Testis (tissue), 2 donors: ENCODE measurements at regions not wholly inside any gene's neighbourhood (a gene's known extent, or its start where the extent isn't known, plus 50 kb on each side); places are given as distances from the start of the nearest gene placed in this dataset.

Source experiments
- DNase-seq: peaks from one replicate; pipeline ENCODE4 v3.0.0-alpha.2; 2019
- H3K27ac ChIP-seq, 2 donors: fragments of 200-600 bp; sonication (generic); one replicate each; pipeline ENCODE4 v1.5.1; 2019
- H3K27me3 ChIP-seq: fragments of 200-600 bp; sonication (generic); one replicate; pipeline ENCODE4 v1.5.1; 2019
- H3K36me3 ChIP-seq: fragments of 200-600 bp; sonication (generic); one replicate; pipeline ENCODE4 v1.5.1; 2017; ENCODE audit warnings: low read depth; ENCODE audit errors: missing control alignments
- H3K4me1 ChIP-seq: fragments of 200-600 bp; sonication (generic); one replicate; pipeline ENCODE4 v1.5.1; 2019
- H3K4me3 ChIP-seq, 2 donors: fragments of 200-600 bp; sonication (generic); one replicate each; pipeline ENCODE4 v1.5.1; 2017 to 2019
- H3K9me3 ChIP-seq: fragments of 200-600 bp; sonication (generic); one replicate; pipeline ENCODE4 v1.5.1; 2017
- POLR2A ChIP-seq: fragments of 450-650 bp; IDR thresholded peaks from one replicate; pipeline ENCODE4 v1.6.1; 2017; ENCODE audit warnings: antibody characterized with exemption, mild to moderate bottlenecking, moderate library complexity
- WGBS, 2 donors: methylation state at CpG; one replicate each; pipeline ENCODE4 v1.1.5; 2018; 5-methylcytosine and 5-hydroxymethylcytosine counted together
- intact Hi-C: fragments of 100-400 bp; cut with DNase I; formaldehyde crosslinking; loops from one replicate; pipeline ENCODE4 v1.15.1; 2023; ENCODE audit warnings: low total_unique reads
- TF ChIP-seq, protein P1 (sequence below), 3 experiments: fragments of 450-650 bp in 2 of 3; fragments of 200-600 bp in 1 of 3; sonication (generic) in 1 of 3; IDR thresholded peaks; one replicate each; pipeline ENCODE4 v1.5.1; 2016 to 2019; ENCODE audit warnings: antibody characterized with exemption in 3 of 3, mild to moderate bottlenecking in 2 of 3, moderate library complexity in 1 of 3

DNA sequence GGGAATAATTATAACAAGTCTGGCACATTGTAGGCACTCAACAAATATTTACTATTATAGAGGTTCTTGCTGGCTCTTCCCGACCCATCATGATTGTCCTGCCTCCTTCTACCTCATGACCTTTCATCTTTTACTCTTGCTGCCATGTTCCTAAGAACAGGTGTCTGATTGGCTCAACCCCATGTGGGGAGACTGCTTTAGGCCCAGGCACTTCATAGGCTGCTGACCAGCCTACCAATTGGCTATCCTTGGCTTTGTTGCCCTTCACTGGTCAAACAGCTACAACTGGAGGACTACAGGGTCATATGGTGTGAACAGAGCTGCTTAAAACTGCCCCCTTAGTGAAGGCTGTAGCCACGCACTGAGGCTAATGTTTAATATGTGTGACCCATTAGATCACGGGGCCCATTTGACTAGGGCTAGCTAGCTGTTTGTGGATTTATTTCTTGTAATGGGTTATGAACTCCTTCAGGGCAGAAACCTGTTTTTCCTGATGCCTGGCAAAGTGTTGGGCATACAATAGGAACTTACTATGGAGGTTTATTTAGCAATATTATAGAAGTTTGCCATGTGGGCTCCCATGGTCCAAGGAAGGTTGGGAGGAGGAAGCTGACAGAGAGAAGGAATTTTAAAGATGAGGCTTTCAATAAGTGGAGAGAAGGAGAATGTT is 239.9 kb upstream of the TBC1D5 start:
- no peak for DNase-seq
- WGBS, 2 donors, result 97 to 98% methylated on average over 3 of the region's 3 CpGs
- Histone ChIP-seq H3K27me3 (no peaks in the 10 kb centered on the region), H3K9me3 (no peaks in the 10 kb centered on the region), H3K27ac (no peak overlapping the region), H3K4me1 (no peaks in the 10 kb centered on the region), H3K4me3 (no peak overlapping the region), H3K36me3 (no peaks in the 10 kb centered on the region)
- intact Hi-C loops, result no loop called here
- TF ChIP-seq, protein P1, sequence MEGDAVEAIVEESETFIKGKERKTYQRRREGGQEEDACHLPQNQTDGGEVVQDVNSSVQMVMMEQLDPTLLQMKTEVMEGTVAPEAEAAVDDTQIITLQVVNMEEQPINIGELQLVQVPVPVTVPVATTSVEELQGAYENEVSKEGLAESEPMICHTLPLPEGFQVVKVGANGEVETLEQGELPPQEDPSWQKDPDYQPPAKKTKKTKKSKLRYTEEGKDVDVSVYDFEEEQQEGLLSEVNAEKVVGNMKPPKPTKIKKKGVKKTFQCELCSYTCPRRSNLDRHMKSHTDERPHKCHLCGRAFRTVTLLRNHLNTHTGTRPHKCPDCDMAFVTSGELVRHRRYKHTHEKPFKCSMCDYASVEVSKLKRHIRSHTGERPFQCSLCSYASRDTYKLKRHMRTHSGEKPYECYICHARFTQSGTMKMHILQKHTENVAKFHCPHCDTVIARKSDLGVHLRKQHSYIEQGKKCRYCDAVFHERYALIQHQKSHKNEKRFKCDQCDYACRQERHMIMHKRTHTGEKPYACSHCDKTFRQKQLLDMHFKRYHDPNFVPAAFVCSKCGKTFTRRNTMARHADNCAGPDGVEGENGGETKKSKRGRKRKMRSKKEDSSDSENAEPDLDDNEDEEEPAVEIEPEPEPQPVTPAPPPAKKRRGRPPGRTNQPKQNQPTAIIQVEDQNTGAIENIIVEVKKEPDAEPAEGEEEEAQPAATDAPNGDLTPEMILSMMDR (IDR thresholded peaks at IDR 0.05), result no peak
- TF ChIP-seq POLR2A, result no peak

GRCh38 chr3:17980863-17981262 is 238.4 kb upstream of the TBC1D5 start:
- TF ChIP-seq, protein P1 (IDR thresholded peaks at IDR 0.05), result no peak
- no peak for TF ChIP-seq POLR2A
- DNase-seq, result no peak
- H3K27me3 ChIP-seq, result no peaks in the 10 kb centered on the region
- no peaks in the 10 kb centered on the region for H3K9me3 ChIP-seq
- no peaks in the 10 kb centered on the region for H3K4me1 ChIP-seq
- WGBS, 2 donors, result 70 to 91% methylated on average over 2 of the region's 2 CpGs
- intact Hi-C loops, result no loop called here
- no peaks in the 10 kb centered on the region for H3K36me3 ChIP-seq
- H3K4me3 ChIP-seq, result no peak overlapping the region
- H3K27ac ChIP-seq, result no peak overlapping the region

GRCh38 chr3:17979911-17980310 is 237.5 kb upstream of the TBC1D5 start:
- DNase-seq, result no peak
- H3K36me3 ChIP-seq, result no peaks in the 10 kb centered on the region
- H3K4me3 ChIP-seq, result no peak overlapping the region
- TF ChIP-seq, protein P1 (IDR thresholded peaks at IDR 0.05), result no peak
- TF ChIP-seq POLR2A, result no peak
- intact Hi-C loops, result no loop called here
- 83 to 86% methylated on average over 3 of the region's 3 CpGs for WGBS, 2 donors
- no peaks in the 10 kb centered on the region for H3K27me3 ChIP-seq
- no peaks in the 10 kb centered on the region for H3K9me3 ChIP-seq
- no peak overlapping the region for H3K27ac ChIP-seq
- no peaks in the 10 kb centered on the region for H3K4me1 ChIP-seq

GRCh38 chr3:17979252-17979651 is 236.8 kb upstream of the TBC1D5 start:
- no peaks in the 10 kb centered on the region for H3K27me3 ChIP-seq
- TF ChIP-seq, protein P1 (IDR thresholded peaks at IDR 0.05), result no peak
- no peak for TF ChIP-seq POLR2A
- H3K9me3 ChIP-seq, result no peaks in the 10 kb centered on the region
- intact Hi-C loops, result no loop called here
- H3K4me1 ChIP-seq, result no peaks in the 10 kb centered on the region
- no peak overlapping the region for H3K27ac ChIP-seq
- H3K36me3 ChIP-seq, result no peaks in the 10 kb centered on the region
- no peak for DNase-seq
- WGBS, 2 donors, result 66 to 76% methylated on average over 2 of the region's 2 CpGs
- H3K4me3 ChIP-seq, result no peak overlapping the region

- Histone ChIP-seq H3K4me1 (no peaks in the 10 kb centered on the region), H3K27me3 (no peaks in the 10 kb centered on the region), H3K36me3 (no peaks in the 10 kb centered on the region), H3K9me3 (no peaks in the 10 kb centered on the region), H3K4me3 (no peak overlapping the region), H3K27ac (no peak overlapping the region)
- DNase-seq, result no peak
- 84 to 85% methylated on average over 1 of the region's 1 CpG for WGBS, 2 donors
- intact Hi-C loops, result no loop called here
- TF ChIP-seq POLR2A, result no peak
- TF ChIP-seq, protein P1 (IDR thresholded peaks at IDR 0.05), result no peak
These were observed 231.9 kb upstream of the TBC1D5 start for GRCh38 chr3:17974206-17974841.
